B cell (primary cell): ENCODE measurements at regions not wholly inside any gene's neighbourhood (a gene's known extent, or its start where the extent isn't known, plus 50 kb on each side); places are given as distances from the start of the nearest gene placed in this dataset.

ENCODE experiments used
- ATAC-seq: fragments of 200-7000 bp; cut with Tn5 transposase; one replicate; pipeline ENCODE4 v1.10.0; 2021; ENCODE audit warnings: low read depth, mild to moderate bottlenecking, moderate number of reproducible peaks, moderate library complexity
- CTCF ChIA-PET: fragments of 350-600 bp; sonication (Branson Sonifier 250); formaldehyde crosslinking; loops from one replicate; lab custom pipeline; 2021; ENCODE audit warnings: antibody characterized with exemption, inconsistent platforms; lab: Charles Lee
- POLR2A ChIA-PET: fragments of 350-600 bp; sonication (Branson Sonifier 250); formaldehyde crosslinking; loops from one replicate; lab custom pipeline; 2021; ENCODE audit warnings: antibody characterized with exemption; lab: Charles Lee
- DNase-seq: peaks from one replicate; pipeline ENCODE4 v3.0.0; 2013
- H2AFZ ChIP-seq: 2 replicates; pipeline ENCODE4 v1.6.1; 2012; ENCODE audit warnings: mild to moderate bottlenecking, low read depth, low read length; ENCODE audit not compliant: insufficient read depth, poor library complexity, severe bottlenecking
- H3K27ac ChIP-seq, 2 donors: 1 replicate in 1 of 2; 2 replicates in 1 of 2; pipeline ENCODE4 v1.5.1; 2012 to 2013; ENCODE audit warnings: low read length in 2 of 2, mild to moderate bottlenecking in 2 of 2, moderate library complexity in 1 of 2
- H3K27me3 ChIP-seq, 4 experiments: fragments of 200-600 bp in 1 of 4; sonication (generic) in 1 of 4; replicated peaks in 1 of 4; 1 replicate in 2 of 4; 2 replicates in 2 of 4; pipeline versions ENCODE4 v1.6.1 to v1.7.0; 2013 to 2016; ENCODE audit warnings: low read length in 3 of 4, mild to moderate bottlenecking in 2 of 4, mixed read lengths in 1 of 4, moderate library complexity in 1 of 4; ENCODE audit not compliant: insufficient read depth in 4 of 4, control insufficient read depth in 3 of 4; ENCODE audit errors: control extremely low read depth in 1 of 4
- H3K36me3 ChIP-seq, 2 experiments: replicated peaks in 1 of 2; 1 replicate in 1 of 2; 2 replicates in 1 of 2; pipeline versions ENCODE4 v1.6.1 to v1.7.1; 2013; ENCODE audit warnings: low read length in 1 of 2; ENCODE audit not compliant: insufficient read depth in 2 of 2, control insufficient read depth in 1 of 2; ENCODE audit errors: control extremely low read depth in 1 of 2, extremely low read depth in 1 of 2
- H3K4me1 ChIP-seq, 2 donors: fragments of 200-600 bp in 1 of 2; sonication (generic) in 1 of 2; 1 replicate in 1 of 2; 2 replicates in 1 of 2; pipeline versions ENCODE4 v1.5.1 to v1.6.1; 2013 to 2017; ENCODE audit warnings: low read length in 2 of 2; ENCODE audit not compliant: control insufficient read depth in 2 of 2, insufficient read depth in 2 of 2
- H3K4me2 ChIP-seq: replicated peaks from 2 replicates; pipeline ENCODE3; 2012; ENCODE audit warnings: mild to moderate bottlenecking, low read depth, low read length; ENCODE audit not compliant: poor library complexity, severe bottlenecking
- H3K4me3 ChIP-seq, 5 experiments: fragments of 200-600 bp in 1 of 5; sonication (generic) in 1 of 5; 1 replicate in 3 of 5; 2 replicates in 2 of 5; pipeline versions ENCODE4 v1.5.1 to v1.7.0; 2011 to 2016; ENCODE audit warnings: low read length in 4 of 5, mild to moderate bottlenecking in 4 of 5, low read depth in 2 of 5, control low read depth in 1 of 5, moderate library complexity in 1 of 5; ENCODE audit not compliant: insufficient read depth in 1 of 5; ENCODE audit errors: control extremely low read depth in 1 of 5, extremely low read depth in 1 of 5
- H3K79me2 ChIP-seq: fragments of 200-600 bp; sonication (generic); one replicate; pipeline ENCODE4 v1.6.0; 2016; ENCODE audit warnings: low read length; ENCODE audit not compliant: control insufficient read depth, insufficient read depth
- H3K9ac ChIP-seq: fragments of 200-600 bp; sonication (generic); 2 replicates; pipeline ENCODE4 v1.6.1; 2017; ENCODE audit warnings: mild to moderate bottlenecking, low read length, moderate library complexity
- H3K9me3 ChIP-seq, 3 donors: one replicate each; pipeline versions ENCODE4 v1.6.1 to v1.7.1; 2013; ENCODE audit warnings: low read length in 2 of 3; ENCODE audit not compliant: control insufficient read depth in 2 of 3, insufficient read depth in 1 of 3; ENCODE audit errors: control extremely low read depth in 1 of 3
- H4K20me1 ChIP-seq: 2 replicates; pipeline ENCODE4 v1.6.0; 2012; ENCODE audit warnings: mild to moderate bottlenecking, low read length; ENCODE audit not compliant: insufficient read depth, control insufficient read depth, poor library complexity, severe bottlenecking
- H3K27ac Mint-ChIP-seq: one replicate; pipeline ENCODE4 v1.8.0; 2021; ENCODE audit warnings: mixed read lengths
- H3K27me3 Mint-ChIP-seq: one replicate; pipeline ENCODE4 v1.8.0; 2021; ENCODE audit warnings: mixed read lengths
- H3K4me1 Mint-ChIP-seq: one replicate; pipeline ENCODE4 v1.8.0; 2021; ENCODE audit warnings: mixed read lengths
- H3K4me3 Mint-ChIP-seq: one replicate; pipeline ENCODE4 v1.8.0; 2021; ENCODE audit warnings: mixed read lengths
- H3K9me3 Mint-ChIP-seq: one replicate; pipeline ENCODE4 v1.8.0; 2022; ENCODE audit warnings: mixed read lengths; ENCODE audit not compliant: insufficient read depth
- EZH2 ChIP-seq: IDR thresholded peaks from 2 replicates; pipeline ENCODE4 v1.6.1; 2012; ENCODE audit warnings: borderline replicate concordance, low read depth, mild to moderate bottlenecking, moderate library complexity, low read length; ENCODE audit not compliant: insufficient read depth, poor library complexity, severe bottlenecking
- WGBS: methylation state at CpG from one replicate; pipeline ENCODE4 v1.1.5; 2013; ENCODE audit warnings: missing lambda C conversion rate; ENCODE audit not compliant: insufficient coverage; 5-methylcytosine and 5-hydroxymethylcytosine counted together
- intact Hi-C: fragments of 100-400 bp; cut with micrococcal nuclease; formaldehyde crosslinking; loops from one replicate; pipeline ENCODE4 v1.10.0; 2022
- TF ChIP-seq, protein P1 (sequence below): fragments of 200-600 bp; IDR thresholded peaks from one replicate; pipeline ENCODE4 v1.8.0; 2022; ENCODE audit warnings: antibody characterized with exemption, mild to moderate bottlenecking

DNA sequence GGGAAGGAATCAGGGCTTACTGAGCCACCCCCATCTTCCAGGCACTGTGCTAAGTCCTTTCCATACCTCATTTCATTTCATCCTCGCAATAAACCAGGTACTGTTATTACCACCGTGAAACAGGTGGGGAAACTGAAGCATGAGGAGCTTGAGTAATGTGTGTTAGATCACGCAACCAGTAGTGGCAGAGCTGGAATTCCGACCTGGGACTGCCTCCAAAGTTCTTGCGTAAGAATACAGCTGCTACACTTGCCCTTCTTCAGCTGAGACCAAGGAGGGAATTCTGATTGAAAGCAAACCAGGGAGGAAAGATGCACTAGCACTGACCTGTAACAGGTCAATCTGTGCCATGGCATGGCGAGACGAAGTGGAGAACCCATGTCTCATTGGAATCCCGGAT lies 113.4 kb upstream of the MSX2 start:
- Mint-ChIP-seq H3K9me3 (no peaks in the 10 kb centered on the region), H3K27ac (no peak overlapping the region), H3K4me1 (no peaks in the 10 kb centered on the region), H3K27me3 (no peaks in the 10 kb centered on the region), H3K4me3 (no peak overlapping the region)
- no peaks in the 10 kb centered on the region for H3K79me2 ChIP-seq
- POLR2A ChIA-PET, result no interaction called here
- H3K4me1 ChIP-seq, result no peaks in the 10 kb centered on the region
- H3K27ac ChIP-seq, result no peak overlapping the region
- no peak overlapping the region for H2AFZ ChIP-seq
- no peak overlapping the region for H3K9ac ChIP-seq
- H4K20me1 ChIP-seq, result no peaks in the 10 kb centered on the region
- intact Hi-C loops, result no loop called here
- ATAC-seq, result no peak
- TF ChIP-seq, protein P1, sequence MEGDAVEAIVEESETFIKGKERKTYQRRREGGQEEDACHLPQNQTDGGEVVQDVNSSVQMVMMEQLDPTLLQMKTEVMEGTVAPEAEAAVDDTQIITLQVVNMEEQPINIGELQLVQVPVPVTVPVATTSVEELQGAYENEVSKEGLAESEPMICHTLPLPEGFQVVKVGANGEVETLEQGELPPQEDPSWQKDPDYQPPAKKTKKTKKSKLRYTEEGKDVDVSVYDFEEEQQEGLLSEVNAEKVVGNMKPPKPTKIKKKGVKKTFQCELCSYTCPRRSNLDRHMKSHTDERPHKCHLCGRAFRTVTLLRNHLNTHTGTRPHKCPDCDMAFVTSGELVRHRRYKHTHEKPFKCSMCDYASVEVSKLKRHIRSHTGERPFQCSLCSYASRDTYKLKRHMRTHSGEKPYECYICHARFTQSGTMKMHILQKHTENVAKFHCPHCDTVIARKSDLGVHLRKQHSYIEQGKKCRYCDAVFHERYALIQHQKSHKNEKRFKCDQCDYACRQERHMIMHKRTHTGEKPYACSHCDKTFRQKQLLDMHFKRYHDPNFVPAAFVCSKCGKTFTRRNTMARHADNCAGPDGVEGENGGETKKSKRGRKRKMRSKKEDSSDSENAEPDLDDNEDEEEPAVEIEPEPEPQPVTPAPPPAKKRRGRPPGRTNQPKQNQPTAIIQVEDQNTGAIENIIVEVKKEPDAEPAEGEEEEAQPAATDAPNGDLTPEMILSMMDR, result no peak
- TF ChIP-seq EZH2, result no peak
- H3K36me3 ChIP-seq, result no peaks in the 10 kb centered on the region
- no peaks in the 10 kb centered on the region for H3K27me3 ChIP-seq
- H3K4me2 ChIP-seq, result no peak overlapping the region
- H3K4me3 ChIP-seq, result no peak overlapping the region
- 81% methylated on average over 7 of the region's 8 CpGs for WGBS
- DNase-seq, result no peak
- CTCF ChIA-PET, result no interaction called here
- peaks cover 0 to 21% (median 0%) of the 10 kb centered on the region in 3 donors for H3K9me3 ChIP-seq

- no peak overlapping the region for H3K9ac ChIP-seq
- Mint-ChIP-seq H3K4me3 (no peak overlapping the region), H3K9me3 (no peaks in the 10 kb centered on the region), H3K27ac (no peak overlapping the region), H3K4me1 (no peaks in the 10 kb centered on the region), H3K27me3 (no peaks in the 10 kb centered on the region)
- H3K9me3 ChIP-seq, result peaks cover 0 to 21% (median 0%) of the 10 kb centered on the region in 3 donors
- CTCF ChIA-PET, result no interaction called here
- no peak for DNase-seq
- no peak for ATAC-seq
- H3K4me2 ChIP-seq, result no peak overlapping the region
- 100% methylated on average over 2 of the region's 2 CpGs for WGBS
- H3K27ac ChIP-seq, result no peak overlapping the region
- H3K4me1 ChIP-seq, result no peaks in the 10 kb centered on the region
- H3K4me3 ChIP-seq, result no peak overlapping the region
- no peaks in the 10 kb centered on the region for H3K27me3 ChIP-seq
- H2AFZ ChIP-seq, result no peak overlapping the region
- H3K36me3 ChIP-seq, result no peaks in the 10 kb centered on the region
- POLR2A ChIA-PET, result no interaction called here
- H3K79me2 ChIP-seq, result no peaks in the 10 kb centered on the region
- no peak for TF ChIP-seq EZH2
- TF ChIP-seq, protein P1, result no peak
- no peaks in the 10 kb centered on the region for H4K20me1 ChIP-seq
- intact Hi-C loops, result no loop called here
Measured at GRCh38 chr5:174612686-174613085, 111.7 kb upstream of the MSX2 start.
